ENCODE measurements at regions not wholly inside any gene's neighbourhood (a gene's known extent, or its start where the extent isn't known, plus 50 kb on each side); places are given as distances from the start of the nearest gene placed in this dataset.

GRCh38 chr2:236696834-236697233, 127.2 kb downstream of the ACKR3 start:
- no peak for TF ChIP-seq CTCF (IDR thresholded peaks at IDR 0.05)
- no peak for TF ChIP-seq POLR2A (IDR thresholded peaks at IDR 0.05)
